Activated CD4-positive, alpha-beta memory T cell treated with anti-CD3 and anti-CD28 coated beads for 36 hours (primary cell): ENCODE measurements at regions not wholly inside any gene's neighbourhood (a gene's known extent, or its start where the extent isn't known, plus 50 kb on each side); places are given as distances from the start of the nearest gene placed in this dataset.
"Not testable (repeated sequence)": the region's sequence is repeated elsewhere in the genome, so short reads cannot be mapped to it uniquely, and the experiment has no call there.

ENCODE experiments used
- CTCF ChIA-PET: fragments of 350-600 bp; sonication (Branson Sonifier 250); formaldehyde crosslinking; loops from one replicate; lab custom pipeline; 2021; ENCODE audit warnings: antibody characterized with exemption, inconsistent platforms; lab: Charles Lee
- POLR2A ChIA-PET: fragments of 350-600 bp; sonication (Branson Sonifier 250); formaldehyde crosslinking; loops from one replicate; lab custom pipeline; 2021; ENCODE audit warnings: antibody characterized with exemption; lab: Charles Lee
- DNase-seq: peaks from one replicate; pipeline ENCODE4 v3.0.0-alpha.2; 2020
- H3K27ac Mint-ChIP-seq: one replicate; pipeline ENCODE4 v1.8.0; 2021; ENCODE audit warnings: mixed read lengths
- H3K27me3 Mint-ChIP-seq: one replicate; pipeline ENCODE4 v1.8.0; 2021; ENCODE audit warnings: mixed read lengths
- H3K36me3 Mint-ChIP-seq: one replicate; pipeline ENCODE4 v1.8.0; 2021; ENCODE audit warnings: mixed read lengths
- H3K4me1 Mint-ChIP-seq: one replicate; pipeline ENCODE4 v1.8.0; 2021; ENCODE audit warnings: low read depth, mixed read lengths
- H3K4me3 Mint-ChIP-seq: one replicate; pipeline ENCODE4 v1.8.0; 2021; ENCODE audit warnings: mild to moderate bottlenecking, mixed read lengths
- H3K9me3 Mint-ChIP-seq: one replicate; pipeline ENCODE4 v1.8.0; 2021; ENCODE audit warnings: mixed read lengths
- intact Hi-C: fragments of 100-400 bp; cut with micrococcal nuclease; formaldehyde crosslinking; loops from one replicate; pipeline ENCODE4 v1.15.1; 2023

- Mint-ChIP-seq H3K27me3 (no peaks in the 10 kb centered on the region), H3K9me3 (no peaks in the 10 kb centered on the region)
- intact Hi-C loops = no loop called here
Observed at GRCh38 chr5:118371973-118372831, 616.1 kb downstream of the DTWD2 start.

DNA sequence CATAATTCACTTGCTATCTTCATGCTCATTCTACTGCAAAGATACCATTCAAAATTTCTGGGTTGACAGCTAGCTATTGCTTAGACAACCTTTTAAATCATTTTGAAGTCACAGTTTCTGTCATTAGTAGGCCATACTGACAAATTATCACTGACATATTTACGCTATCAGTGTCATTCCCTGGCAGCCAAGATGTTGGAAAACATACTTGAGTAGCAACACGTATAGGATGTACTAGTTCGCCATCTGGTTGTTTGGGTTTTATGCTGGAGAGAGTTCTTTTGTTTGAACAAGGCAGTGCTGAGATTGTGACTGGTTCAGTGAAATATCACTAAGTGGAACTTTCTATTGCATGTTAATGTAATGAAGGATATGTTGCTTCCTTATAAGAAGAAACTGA lies 621.9 kb downstream of the DTWD2 start:
- intact Hi-C loops = no loop called here
- POLR2A ChIA-PET = no interaction called here
- no peak overlapping the region for H3K4me3 Mint-ChIP-seq

More at GRCh38 chr5:118371973-118372831, 616.1 kb downstream of the DTWD2 start:
- Mint-ChIP-seq H3K27ac (no peak overlapping the region), H3K4me3 (no peak overlapping the region), H3K4me1 (no peaks in the 10 kb centered on the region), H3K36me3 (no peaks in the 10 kb centered on the region)
- ChIA-PET POLR2A (no interaction called here), CTCF (no interaction called here)
- DNase-seq = no peak

DNA sequence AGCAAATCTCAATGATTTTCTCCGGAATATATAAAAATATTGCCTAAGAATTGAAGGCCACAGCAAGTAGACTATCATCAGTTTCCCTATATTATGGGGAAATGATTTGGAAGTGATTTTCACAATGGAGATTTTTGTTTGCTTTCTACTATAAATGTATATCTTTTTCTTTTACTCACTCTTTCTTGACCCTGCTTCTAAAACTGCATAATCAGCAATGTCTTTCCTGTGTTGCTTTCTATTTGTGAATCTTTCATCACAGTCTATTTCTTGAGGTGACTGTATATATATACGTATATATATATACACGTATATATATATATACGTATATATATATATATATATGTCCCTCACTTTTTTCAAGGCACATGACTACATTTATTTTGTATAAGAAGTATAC lies 622.6 kb downstream of the DTWD2 start:
- H3K4me3 Mint-ChIP-seq = no peak overlapping the region
- H3K9me3 Mint-ChIP-seq = peaks cover 4% of the 10 kb centered on the region
- H3K36me3 Mint-ChIP-seq = no peaks in the 10 kb centered on the region
- intact Hi-C loops = no loop called here
- CTCF ChIA-PET = no interaction called here
- no peak for DNase-seq
- no peak overlapping the region for H3K27ac Mint-ChIP-seq
- no peaks in the 10 kb centered on the region for H3K27me3 Mint-ChIP-seq
- POLR2A ChIA-PET = no interaction called here
- H3K4me1 Mint-ChIP-seq = no peaks in the 10 kb centered on the region

More for the DNA sequence above, 621.9 kb downstream of the DTWD2 start:
- Mint-ChIP-seq H3K4me1 (no peaks in the 10 kb centered on the region), H3K27me3 (no peaks in the 10 kb centered on the region), H3K27ac (no peak overlapping the region), H3K9me3 (peaks cover 4% of the 10 kb centered on the region), H3K36me3 (no peaks in the 10 kb centered on the region)
- no peak for DNase-seq
- CTCF ChIA-PET = no interaction called here

DNA sequence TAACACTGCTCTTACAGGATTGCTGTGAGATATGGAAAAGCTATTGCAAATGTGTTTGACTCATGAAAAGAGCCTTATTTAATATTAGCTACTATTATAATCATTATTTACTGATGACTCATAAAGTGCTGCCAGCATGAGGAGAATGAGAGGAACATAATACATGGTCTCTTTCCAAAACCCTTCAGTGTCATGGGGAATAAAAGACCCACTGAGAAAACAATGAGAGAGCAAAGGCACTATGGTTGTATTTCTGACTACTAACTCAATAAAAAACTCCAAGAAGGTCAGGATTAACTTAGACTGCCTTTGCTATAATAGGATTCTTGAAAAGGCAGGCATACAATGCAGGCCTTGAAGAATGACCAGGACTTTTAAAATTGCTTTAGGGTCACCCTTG lies 633.5 kb downstream of the DTWD2 start:
- Mint-ChIP-seq H3K4me1 (no peaks in the 10 kb centered on the region), H3K4me3 (no peak overlapping the region), H3K27ac (no peak overlapping the region), H3K9me3 (no peaks in the 10 kb centered on the region), H3K36me3 (no peaks in the 10 kb centered on the region), H3K27me3 (no peaks in the 10 kb centered on the region)
- ChIA-PET POLR2A (no interaction called here), CTCF (no interaction called here)
- intact Hi-C loops = no loop called here
- no peak for DNase-seq

DNA sequence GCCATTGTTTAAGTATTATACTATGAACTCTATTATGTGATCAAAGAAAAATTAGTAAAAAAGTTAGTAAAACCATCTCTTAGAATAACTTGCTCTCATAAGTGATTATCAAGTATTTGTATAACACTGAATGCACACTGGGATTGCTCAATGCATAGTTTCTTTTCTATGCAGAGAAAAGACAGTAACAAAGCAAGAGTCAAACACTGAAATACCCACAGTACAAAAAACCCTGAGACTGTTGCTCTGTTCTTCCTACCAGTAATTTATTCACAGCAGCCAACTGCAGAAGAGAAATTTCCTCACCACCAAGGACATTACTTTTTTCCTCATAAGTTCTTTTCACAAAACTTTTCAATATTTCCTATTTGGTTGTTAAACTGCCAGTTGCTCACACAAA lies 634.4 kb downstream of the DTWD2 start:
- intact Hi-C loops = no loop called here
- Mint-ChIP-seq H3K36me3 (no peaks in the 10 kb centered on the region), H3K27ac (no peak overlapping the region), H3K9me3 (no peaks in the 10 kb centered on the region), H3K27me3 (no peaks in the 10 kb centered on the region), H3K4me1 (no peaks in the 10 kb centered on the region), H3K4me3 (no peak overlapping the region)
- CTCF ChIA-PET = no interaction called here
- no peak for DNase-seq
- POLR2A ChIA-PET = no interaction called here

GRCh38 chr5:118336468-118336867 lies 651.9 kb downstream of the DTWD2 start:
- H3K9me3 Mint-ChIP-seq = peaks cover 10% of the 10 kb centered on the region
- no peaks in the 10 kb centered on the region for H3K4me1 Mint-ChIP-seq
- no peak for DNase-seq
- H3K27me3 Mint-ChIP-seq = no peaks in the 10 kb centered on the region
- intact Hi-C loops = no loop called here
- POLR2A ChIA-PET = no interaction called here
- no peak overlapping the region for H3K4me3 Mint-ChIP-seq
- H3K27ac Mint-ChIP-seq = no peak overlapping the region
- CTCF ChIA-PET = no interaction called here
- no peaks in the 10 kb centered on the region for H3K36me3 Mint-ChIP-seq

- ChIA-PET CTCF (no interaction called here), POLR2A (no interaction called here)
- no peak overlapping the region for H3K27ac Mint-ChIP-seq
- no peaks in the 10 kb centered on the region for H3K36me3 Mint-ChIP-seq
- H3K27me3 Mint-ChIP-seq = no peaks in the 10 kb centered on the region
- no peak overlapping the region for H3K4me3 Mint-ChIP-seq
- no peak for DNase-seq
- intact Hi-C loops = no loop called here
- H3K4me1 Mint-ChIP-seq = no peaks in the 10 kb centered on the region
- H3K9me3 Mint-ChIP-seq = peaks cover 1% of the 10 kb centered on the region
Observed at GRCh38 chr5:118327389-118327788, 661.0 kb downstream of the DTWD2 start.

DNA sequence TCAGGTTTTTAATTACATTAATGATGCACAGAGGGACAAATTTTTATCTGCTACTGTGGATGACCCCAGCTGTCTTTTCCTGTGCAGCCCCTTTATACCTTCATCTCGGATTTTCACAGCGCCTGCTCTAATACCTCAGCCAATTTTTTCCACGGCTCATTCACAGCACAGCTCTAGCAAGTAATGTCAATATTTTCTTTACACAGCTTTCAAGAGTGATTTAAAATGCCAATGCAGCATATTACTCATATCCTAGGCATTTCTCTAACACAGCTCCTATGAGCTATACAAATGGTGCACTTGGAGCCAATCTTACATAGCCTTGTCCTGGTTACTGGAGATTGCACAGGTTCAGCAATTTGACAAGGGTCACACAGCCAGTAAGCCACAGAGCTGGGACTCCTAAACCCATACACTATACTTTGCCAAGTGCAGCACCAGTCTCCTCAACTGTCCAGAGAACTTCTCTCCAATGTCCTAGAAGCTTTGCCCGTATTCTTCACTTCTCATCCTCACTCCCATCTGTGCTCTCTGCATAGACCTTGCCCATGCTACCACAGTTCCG lies 661.8 kb downstream of the DTWD2 start:
- no peaks in the 10 kb centered on the region for H3K27me3 Mint-ChIP-seq
- ChIA-PET POLR2A (no interaction called here), CTCF (no interaction called here)
- no peaks in the 10 kb centered on the region for H3K36me3 Mint-ChIP-seq
- intact Hi-C loops = no loop called here
- no peak overlapping the region for H3K4me3 Mint-ChIP-seq
- peaks cover 7% of the 10 kb centered on the region for H3K9me3 Mint-ChIP-seq
- H3K4me1 Mint-ChIP-seq = no peaks in the 10 kb centered on the region
- no peak overlapping the region for H3K27ac Mint-ChIP-seq
- no peak for DNase-seq

GRCh38 chr5:118325931-118326330 lies 662.4 kb downstream of the DTWD2 start:
- intact Hi-C loops = no loop called here
- CTCF ChIA-PET = no interaction called here

DNA sequence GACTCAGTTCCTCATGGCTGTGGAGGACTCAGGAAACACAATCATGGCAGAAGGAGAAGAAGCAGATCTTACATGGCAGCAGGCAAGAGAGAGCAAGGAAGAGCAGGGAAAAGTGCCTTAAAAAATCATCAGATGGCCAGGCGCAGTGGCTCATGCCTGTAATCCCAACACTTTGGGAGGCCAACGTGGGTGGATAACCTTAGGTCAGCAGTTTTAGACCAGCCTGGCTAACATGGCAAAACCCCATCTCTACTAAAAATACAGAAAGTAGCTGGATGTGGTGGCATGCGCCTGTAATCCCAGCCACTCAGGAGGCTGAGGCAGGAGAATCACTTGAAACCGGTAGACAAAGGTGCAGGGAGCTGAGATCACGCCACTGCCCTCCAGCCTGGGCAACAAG lies 664.6 kb downstream of the DTWD2 start:
- H3K36me3 Mint-ChIP-seq, H3K27me3 Mint-ChIP-seq, intact Hi-C loops, H3K27ac Mint-ChIP-seq, POLR2A ChIA-PET, H3K4me1 Mint-ChIP-seq, CTCF ChIA-PET, DNase-seq, H3K4me3 Mint-ChIP-seq: not testable (repeated sequence)
- H3K9me3 Mint-ChIP-seq = peaks cover 11% of the 10 kb centered on the region

More at GRCh38 chr5:118325931-118326330, 662.4 kb downstream of the DTWD2 start:
- Mint-ChIP-seq H3K27me3 (no peaks in the 10 kb centered on the region), H3K27ac (no peak overlapping the region), H3K9me3 (peaks cover 8% of the 10 kb centered on the region), H3K36me3 (no peaks in the 10 kb centered on the region), H3K4me3 (no peak overlapping the region), H3K4me1 (no peaks in the 10 kb centered on the region)
- POLR2A ChIA-PET = no interaction called here
- no peak for DNase-seq

DNA sequence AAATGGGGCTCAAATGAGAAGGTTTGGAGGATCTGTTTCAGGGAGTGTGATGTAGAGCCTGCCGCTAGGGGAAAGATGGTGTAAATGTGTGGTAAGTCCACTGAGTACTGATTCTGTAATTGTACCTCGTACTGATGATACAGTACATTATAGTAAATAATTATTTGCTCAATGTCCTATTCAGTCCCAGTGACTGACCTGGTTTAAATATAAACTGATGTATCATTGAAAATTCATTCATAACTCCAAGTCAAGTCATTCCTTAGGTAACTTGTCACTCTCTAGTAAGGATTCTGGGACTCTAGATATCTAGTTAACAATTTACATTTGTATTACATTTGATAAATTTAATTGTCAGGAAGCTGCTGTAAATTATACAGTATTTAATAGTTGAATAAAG lies 667.3 kb downstream of the DTWD2 start:
- H3K36me3 Mint-ChIP-seq = no peaks in the 10 kb centered on the region
- CTCF ChIA-PET = no interaction called here
- H3K4me1 Mint-ChIP-seq = no peaks in the 10 kb centered on the region

GRCh38 chr5:118320121-118320520 lies 668.2 kb downstream of the DTWD2 start:
- peaks cover 11% of the 10 kb centered on the region for H3K9me3 Mint-ChIP-seq
- H3K4me1 Mint-ChIP-seq = no peaks in the 10 kb centered on the region
- H3K36me3 Mint-ChIP-seq = no peaks in the 10 kb centered on the region
- intact Hi-C loops = no loop called here
- ChIA-PET POLR2A (no interaction called here), CTCF (no interaction called here)
- H3K27me3 Mint-ChIP-seq = no peaks in the 10 kb centered on the region
- H3K4me3 Mint-ChIP-seq = no peak overlapping the region
- no peak for DNase-seq
- H3K27ac Mint-ChIP-seq = no peak overlapping the region

More for the DNA sequence above, 667.3 kb downstream of the DTWD2 start:
- Mint-ChIP-seq H3K4me3 (no peak overlapping the region), H3K27me3 (no peaks in the 10 kb centered on the region), H3K27ac (no peak overlapping the region), H3K9me3 (peaks cover 11% of the 10 kb centered on the region)
- intact Hi-C loops = no loop called here
- no peak for DNase-seq
- POLR2A ChIA-PET = no interaction called here

- H3K4me1 Mint-ChIP-seq = no peaks in the 10 kb centered on the region
- DNase-seq = no peak
- no peaks in the 10 kb centered on the region for H3K27me3 Mint-ChIP-seq
- no peak overlapping the region for H3K4me3 Mint-ChIP-seq
- POLR2A ChIA-PET = no interaction called here
- CTCF ChIA-PET = no interaction called here
- intact Hi-C loops = no loop called here
- peaks cover 1% of the 10 kb centered on the region for H3K9me3 Mint-ChIP-seq
- H3K27ac Mint-ChIP-seq = no peak overlapping the region
- H3K36me3 Mint-ChIP-seq = no peaks in the 10 kb centered on the region
Observed at GRCh38 chr5:118314931-118315330, 673.4 kb downstream of the DTWD2 start.
